ENCODE measurements at regions not wholly inside any gene's neighbourhood (a gene's known extent, or its start where the extent isn't known, plus 50 kb on each side); places are given as distances from the start of the nearest gene placed in this dataset.

DNA sequence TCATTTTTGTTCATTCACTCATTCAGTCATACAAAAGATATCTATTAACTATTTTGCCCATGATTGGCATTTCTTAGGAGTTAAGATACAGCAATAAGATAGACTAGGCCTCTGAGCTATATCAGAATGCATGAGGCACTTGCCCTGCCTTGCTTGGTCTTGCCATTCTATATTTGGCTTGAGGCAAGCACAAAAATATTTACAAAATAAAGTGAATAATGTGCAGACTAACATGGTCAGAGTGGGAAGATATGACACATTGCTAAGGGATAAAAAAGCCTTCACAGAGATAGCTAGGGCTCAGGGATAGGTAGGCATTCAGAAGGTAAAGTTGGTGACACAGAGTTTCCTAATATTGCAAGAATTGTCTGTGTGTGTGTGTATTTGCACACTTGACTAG is 75.0 kb upstream of the MMADHC start:
- Histone ChIP-seq H3K4me3 (no peak overlapping the region), H3K27ac (no peak overlapping the region), H3K4me1 (ENCODE audit: control insufficient read depth in 1 of 2, low read depth in 2 of 2) (peaks cover 0 to 10% of the 10 kb centered on the region in 2 donors), H3K9me3 (no peaks in the 10 kb centered on the region), H3K27me3 (replicated peaks; ENCODE audit: insufficient read depth) (no peaks in the 10 kb centered on the region), H3K36me3 (no peaks in the 10 kb centered on the region)
- DNase-seq (ENCODE audit: low spot score) (no peak), ATAC-seq (ENCODE audit: insufficient number of reproducible peaks, low FRiP score, low read depth) (no peak)
- TF ChIP-seq, protein P1, sequence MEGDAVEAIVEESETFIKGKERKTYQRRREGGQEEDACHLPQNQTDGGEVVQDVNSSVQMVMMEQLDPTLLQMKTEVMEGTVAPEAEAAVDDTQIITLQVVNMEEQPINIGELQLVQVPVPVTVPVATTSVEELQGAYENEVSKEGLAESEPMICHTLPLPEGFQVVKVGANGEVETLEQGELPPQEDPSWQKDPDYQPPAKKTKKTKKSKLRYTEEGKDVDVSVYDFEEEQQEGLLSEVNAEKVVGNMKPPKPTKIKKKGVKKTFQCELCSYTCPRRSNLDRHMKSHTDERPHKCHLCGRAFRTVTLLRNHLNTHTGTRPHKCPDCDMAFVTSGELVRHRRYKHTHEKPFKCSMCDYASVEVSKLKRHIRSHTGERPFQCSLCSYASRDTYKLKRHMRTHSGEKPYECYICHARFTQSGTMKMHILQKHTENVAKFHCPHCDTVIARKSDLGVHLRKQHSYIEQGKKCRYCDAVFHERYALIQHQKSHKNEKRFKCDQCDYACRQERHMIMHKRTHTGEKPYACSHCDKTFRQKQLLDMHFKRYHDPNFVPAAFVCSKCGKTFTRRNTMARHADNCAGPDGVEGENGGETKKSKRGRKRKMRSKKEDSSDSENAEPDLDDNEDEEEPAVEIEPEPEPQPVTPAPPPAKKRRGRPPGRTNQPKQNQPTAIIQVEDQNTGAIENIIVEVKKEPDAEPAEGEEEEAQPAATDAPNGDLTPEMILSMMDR (IDR thresholded peaks at IDR 0.05): no peak

DNA sequence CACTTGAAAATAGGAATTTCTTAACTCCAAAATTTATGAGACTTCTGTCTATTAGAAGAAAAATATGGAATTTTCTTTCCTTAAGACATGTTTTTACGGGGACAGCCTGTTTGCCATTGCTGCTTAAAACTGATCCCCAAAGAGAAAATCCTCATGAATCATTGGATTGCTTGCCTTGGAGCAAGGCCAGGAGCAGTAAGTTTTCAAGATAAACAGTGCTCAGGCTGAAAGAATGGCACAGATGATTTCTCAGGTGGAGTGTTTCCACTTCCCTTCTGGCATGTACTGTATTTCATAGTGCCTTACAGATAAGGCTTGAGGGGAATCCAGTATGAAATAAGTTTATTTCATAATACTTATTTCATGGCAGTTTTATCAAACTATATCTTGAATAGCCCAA is 74.3 kb upstream of the MMADHC start:
- Histone ChIP-seq H3K4me3 (no peak overlapping the region), H3K4me1 (ENCODE audit: control insufficient read depth in 1 of 2, low read depth in 2 of 2) (peaks cover 0 to 10% of the 10 kb centered on the region in 2 donors), H3K27ac (no peak overlapping the region), H3K27me3 (replicated peaks; ENCODE audit: insufficient read depth) (no peaks in the 10 kb centered on the region), H3K36me3 (no peaks in the 10 kb centered on the region), H3K9me3 (no peaks in the 10 kb centered on the region)
- TF ChIP-seq, protein P1 (IDR thresholded peaks at IDR 0.05): no peak
- ATAC-seq (ENCODE audit: insufficient number of reproducible peaks, low FRiP score, low read depth): no peak
- DNase-seq (ENCODE audit: low spot score): no peak

DNA sequence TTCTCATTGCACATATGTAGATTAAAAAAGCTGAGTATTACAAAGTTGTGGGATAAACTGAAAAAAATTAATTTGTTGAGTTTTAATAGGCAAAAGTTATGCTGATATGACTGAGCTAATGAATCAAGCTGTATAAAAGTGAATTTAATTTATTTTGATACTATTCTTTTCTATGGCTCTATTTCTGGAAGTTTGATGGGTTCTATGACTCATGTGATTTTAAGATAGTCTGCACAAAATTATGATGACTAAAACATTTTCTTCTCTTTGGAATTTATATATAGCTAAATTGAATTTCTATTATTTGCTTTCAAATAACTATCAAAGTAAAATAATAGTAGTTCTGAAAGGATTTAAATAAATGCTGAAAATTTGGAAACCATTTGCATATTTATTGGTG is 71.0 kb upstream of the MMADHC start:
- no peak overlapping the region for H3K4me3 ChIP-seq
- H3K27ac ChIP-seq: no peak overlapping the region
- no peaks in the 10 kb centered on the region for H3K36me3 ChIP-seq
- ATAC-seq (ENCODE audit: insufficient number of reproducible peaks, low FRiP score, low read depth): no peak
- TF ChIP-seq, protein P1 (IDR thresholded peaks at IDR 0.05): no peak
- peaks cover 0 to 10% of the 10 kb centered on the region in 2 donors for H3K4me1 ChIP-seq (ENCODE audit: control insufficient read depth in 1 of 2, low read depth in 2 of 2)
- no peaks in the 10 kb centered on the region for H3K9me3 ChIP-seq
- DNase-seq (ENCODE audit: low spot score): no peak
- no peaks in the 10 kb centered on the region for H3K27me3 ChIP-seq (replicated peaks; ENCODE audit: insufficient read depth)

DNA sequence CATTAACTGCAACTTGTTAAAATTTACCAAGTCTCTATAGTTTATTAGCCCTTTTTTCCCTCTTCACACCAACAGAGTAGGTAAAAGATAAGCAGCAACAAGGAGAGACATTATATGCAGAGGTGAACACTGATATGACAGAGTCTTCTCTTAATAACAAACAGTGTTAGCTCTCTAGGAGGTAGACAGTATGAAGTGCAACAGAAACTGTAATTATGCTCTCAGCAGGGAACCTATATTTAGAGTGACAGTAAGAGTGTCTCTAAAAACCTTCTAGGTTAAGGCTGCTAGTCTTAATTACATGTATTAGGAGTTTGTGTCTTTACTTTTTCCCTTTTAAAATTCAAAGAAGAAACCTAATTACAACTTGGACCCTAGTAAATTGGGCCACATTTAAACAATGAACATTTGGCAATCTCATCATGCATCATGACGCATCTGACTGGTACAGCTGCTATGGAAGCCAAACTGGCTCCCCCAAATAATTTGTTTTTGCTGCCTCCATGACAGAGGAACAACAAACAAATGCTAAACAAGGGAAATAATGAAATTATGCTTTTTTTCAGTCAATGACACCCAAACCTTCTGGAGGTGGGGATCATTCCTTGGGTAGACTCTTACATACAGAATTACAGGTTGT is 69.9 kb upstream of the MMADHC start:
- Histone ChIP-seq H3K9me3 (no peaks in the 10 kb centered on the region), H3K4me3 (no peak overlapping the region), H3K4me1 (ENCODE audit: control insufficient read depth in 1 of 2, low read depth in 2 of 2) (peaks cover 0 to 10% of the 10 kb centered on the region in 2 donors), H3K27me3 (replicated peaks; ENCODE audit: insufficient read depth) (no peaks in the 10 kb centered on the region), H3K36me3 (no peaks in the 10 kb centered on the region), H3K27ac (no peak overlapping the region)
- TF ChIP-seq, protein P1 (IDR thresholded peaks at IDR 0.05): no peak
- no peak for ATAC-seq (ENCODE audit: insufficient number of reproducible peaks, low FRiP score, low read depth)
- DNase-seq (ENCODE audit: low spot score): no peak

DNA sequence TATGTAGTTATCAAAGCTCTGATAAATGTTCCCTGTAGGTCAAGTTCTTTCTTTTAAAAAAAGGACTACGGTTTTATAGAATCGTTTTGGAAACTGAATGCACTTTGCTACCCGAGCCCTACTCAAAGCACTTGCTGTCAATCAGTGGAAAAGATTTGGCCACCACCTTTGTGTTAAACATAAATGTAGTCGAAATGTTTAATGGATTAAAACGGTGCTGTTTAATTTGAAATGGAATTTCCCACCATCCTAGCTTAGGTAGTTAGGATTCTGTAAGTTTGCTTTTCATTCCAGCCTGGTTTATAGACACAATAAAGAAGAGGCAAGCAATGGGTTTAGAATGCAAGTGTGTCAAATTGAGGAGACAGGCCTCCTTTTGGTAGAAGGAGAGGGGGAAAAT is 69.4 kb upstream of the MMADHC start:
- Histone ChIP-seq H3K4me3 (no peak overlapping the region), H3K9me3 (no peaks in the 10 kb centered on the region), H3K4me1 (ENCODE audit: control insufficient read depth in 1 of 2, low read depth in 2 of 2) (peaks cover 0 to 5% of the 10 kb centered on the region in 2 donors), H3K27me3 (replicated peaks; ENCODE audit: insufficient read depth) (no peaks in the 10 kb centered on the region), H3K36me3 (no peaks in the 10 kb centered on the region), H3K27ac (no peak overlapping the region)
- DNase-seq (ENCODE audit: low spot score): no peak
- no peak for ATAC-seq (ENCODE audit: insufficient number of reproducible peaks, low FRiP score, low read depth)
- TF ChIP-seq, protein P1 (IDR thresholded peaks at IDR 0.05): no peak

Measured in thoracic aorta (tissue), 2 donors.